22Rv1 (cell line): ENCODE measurements at regions not wholly inside any gene's neighbourhood (a gene's known extent, or its start where the extent isn't known, plus 50 kb on each side); places are given as distances from the start of the nearest gene placed in this dataset.

Source experiments
- ZFX ChIP-seq: fragments of 450-650 bp; IDR thresholded peaks from 2 replicates; pipeline ENCODE4 v1.6.1; 2017; ENCODE audit warnings: antibody characterized with exemption, borderline replicate concordance
- TF ChIP-seq, protein P1 (sequence below): fragments of 450-650 bp; IDR thresholded peaks from 2 replicates; pipeline ENCODE4 v1.5.1; 2017; ENCODE audit warnings: mild to moderate bottlenecking

DNA sequence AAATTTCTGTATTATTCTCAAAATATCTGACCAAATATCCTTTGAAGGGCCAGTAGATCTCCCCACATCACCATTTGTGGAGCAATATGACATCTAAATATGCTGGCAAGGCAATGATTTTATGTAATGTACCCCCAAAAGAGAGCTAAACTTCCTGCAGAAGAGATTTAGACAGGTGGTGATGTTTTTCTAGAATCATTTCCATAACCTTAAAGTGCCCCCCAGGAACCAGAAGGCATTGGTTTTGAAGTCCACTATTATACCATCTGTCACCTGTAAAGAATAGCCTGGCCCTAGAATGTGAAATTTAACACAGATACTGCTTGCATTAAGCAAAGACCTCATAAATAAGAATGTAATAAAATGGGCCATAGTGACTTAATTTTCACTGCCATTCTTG is 77.9 kb upstream of the ABLIM1 start:
- TF ChIP-seq, protein P1, sequence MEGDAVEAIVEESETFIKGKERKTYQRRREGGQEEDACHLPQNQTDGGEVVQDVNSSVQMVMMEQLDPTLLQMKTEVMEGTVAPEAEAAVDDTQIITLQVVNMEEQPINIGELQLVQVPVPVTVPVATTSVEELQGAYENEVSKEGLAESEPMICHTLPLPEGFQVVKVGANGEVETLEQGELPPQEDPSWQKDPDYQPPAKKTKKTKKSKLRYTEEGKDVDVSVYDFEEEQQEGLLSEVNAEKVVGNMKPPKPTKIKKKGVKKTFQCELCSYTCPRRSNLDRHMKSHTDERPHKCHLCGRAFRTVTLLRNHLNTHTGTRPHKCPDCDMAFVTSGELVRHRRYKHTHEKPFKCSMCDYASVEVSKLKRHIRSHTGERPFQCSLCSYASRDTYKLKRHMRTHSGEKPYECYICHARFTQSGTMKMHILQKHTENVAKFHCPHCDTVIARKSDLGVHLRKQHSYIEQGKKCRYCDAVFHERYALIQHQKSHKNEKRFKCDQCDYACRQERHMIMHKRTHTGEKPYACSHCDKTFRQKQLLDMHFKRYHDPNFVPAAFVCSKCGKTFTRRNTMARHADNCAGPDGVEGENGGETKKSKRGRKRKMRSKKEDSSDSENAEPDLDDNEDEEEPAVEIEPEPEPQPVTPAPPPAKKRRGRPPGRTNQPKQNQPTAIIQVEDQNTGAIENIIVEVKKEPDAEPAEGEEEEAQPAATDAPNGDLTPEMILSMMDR, result no peak
- no peak for TF ChIP-seq ZFX
